Activated naive CD4-positive, alpha-beta T cell treated with anti-CD3 and anti-CD28 coated beads for 36 hours (primary cell): ENCODE measurements at regions not wholly inside any gene's neighbourhood (a gene's known extent, or its start where the extent isn't known, plus 50 kb on each side); places are given as distances from the start of the nearest gene placed in this dataset.
"Not testable (repeated sequence)": the region's sequence is repeated elsewhere in the genome, so short reads cannot be mapped to it uniquely, and the experiment has no call there.

Source experiments
- CTCF ChIA-PET: fragments of 350-600 bp; sonication (Branson Sonifier 250); formaldehyde crosslinking; loops from one replicate; lab custom pipeline; 2021; ENCODE audit warnings: antibody characterized with exemption; lab: Charles Lee
- DNase-seq: peaks from one replicate; pipeline ENCODE4 v3.0.0-alpha.2; 2020
- H3K27ac Mint-ChIP-seq: one replicate; pipeline ENCODE4 v1.8.0; 2021; ENCODE audit warnings: mild to moderate bottlenecking, mixed read lengths
- H3K27me3 Mint-ChIP-seq: one replicate; pipeline ENCODE4 v1.8.0; 2021; ENCODE audit warnings: low read depth, mixed read lengths
- H3K36me3 Mint-ChIP-seq: one replicate; pipeline ENCODE4 v1.8.0; 2021; ENCODE audit warnings: low read depth, mixed read lengths
- H3K4me1 Mint-ChIP-seq: one replicate; pipeline ENCODE4 v1.8.0; 2021; ENCODE audit warnings: low read depth, mixed read lengths
- H3K4me3 Mint-ChIP-seq: one replicate; pipeline ENCODE4 v1.8.0; 2021; ENCODE audit warnings: mild to moderate bottlenecking, moderate library complexity, mixed read lengths
- H3K9me3 Mint-ChIP-seq: one replicate; pipeline ENCODE4 v1.8.0; 2021; ENCODE audit warnings: mixed read lengths
- intact Hi-C: fragments of 100-400 bp; cut with micrococcal nuclease; formaldehyde crosslinking; loops from one replicate; pipeline ENCODE4 v1.15.1; 2023

GRCh38 chr3:194025951-194026350 lies 110.0 kb upstream of the HES1 start:
- H3K4me1 Mint-ChIP-seq: peaks cover 8% of the 10 kb centered on the region
- CTCF ChIA-PET: no interaction called here
- no peak for DNase-seq
- no peaks in the 10 kb centered on the region for H3K36me3 Mint-ChIP-seq
- no peaks in the 10 kb centered on the region for H3K9me3 Mint-ChIP-seq
- H3K27me3 Mint-ChIP-seq: no peaks in the 10 kb centered on the region
- intact Hi-C loops: no loop called here
- no peak overlapping the region for H3K4me3 Mint-ChIP-seq
- no peak overlapping the region for H3K27ac Mint-ChIP-seq

- Mint-ChIP-seq H3K9me3 (no peaks in the 10 kb centered on the region), H3K4me1 (peaks cover 11% of the 10 kb centered on the region), H3K4me3 (no peak overlapping the region), H3K27me3 (peaks cover 1% of the 10 kb centered on the region), H3K27ac (no peak overlapping the region), H3K36me3 (no peaks in the 10 kb centered on the region)
- intact Hi-C loops: no loop called here
- CTCF ChIA-PET: no interaction called here
- DNase-seq: no peak
Measured at GRCh38 chr3:194028434-194029004, 107.4 kb upstream of the HES1 start.

GRCh38 chr3:194029846-194030245 lies 106.1 kb upstream of the HES1 start:
- Mint-ChIP-seq H3K27me3 (peaks cover 1% of the 10 kb centered on the region), H3K4me1 (peaks cover 7% of the 10 kb centered on the region), H3K27ac (no peak overlapping the region), H3K36me3 (no peaks in the 10 kb centered on the region), H3K9me3 (no peaks in the 10 kb centered on the region), H3K4me3 (no peak overlapping the region)
- intact Hi-C loops: no loop called here
- no peak for DNase-seq
- CTCF ChIA-PET: interaction anchor here (0.7 kb wide), 1 partner anchor 41 kb away, joined by 3 read pairs; no protein-coding TSS in a partner anchor

- Mint-ChIP-seq H3K4me3 (no peak overlapping the region), H3K27me3 (peaks cover 1% of the 10 kb centered on the region), H3K4me1 (peaks cover 4% of the 10 kb centered on the region), H3K36me3 (no peaks in the 10 kb centered on the region), H3K27ac (no peak overlapping the region), H3K9me3 (no peaks in the 10 kb centered on the region)
- DNase-seq: no peak
- intact Hi-C loops: no loop called here
- CTCF ChIA-PET: interaction anchor here (0.7 kb wide), 1 partner anchor 41 kb away, joined by 3 read pairs; no protein-coding TSS in a partner anchor
Measured at GRCh38 chr3:194030372-194030771, 105.6 kb upstream of the HES1 start.

- intact Hi-C loops: no loop called here
- no peak for DNase-seq
- peaks cover 1% of the 10 kb centered on the region for H3K27me3 Mint-ChIP-seq
- H3K4me1 Mint-ChIP-seq: peaks cover 4% of the 10 kb centered on the region
- CTCF ChIA-PET: no interaction called here
- H3K27ac Mint-ChIP-seq: no peak overlapping the region
- no peaks in the 10 kb centered on the region for H3K9me3 Mint-ChIP-seq
- no peaks in the 10 kb centered on the region for H3K36me3 Mint-ChIP-seq
- H3K4me3 Mint-ChIP-seq: no peak overlapping the region
Measured at GRCh38 chr3:194031349-194031748, 104.6 kb upstream of the HES1 start.

- CTCF ChIA-PET: no interaction called here
- Mint-ChIP-seq H3K27me3 (peaks cover 1% of the 10 kb centered on the region), H3K27ac (no peak overlapping the region), H3K9me3 (no peaks in the 10 kb centered on the region), H3K4me3 (no peak overlapping the region), H3K36me3 (no peaks in the 10 kb centered on the region), H3K4me1 (peaks cover 4% of the 10 kb centered on the region)
- intact Hi-C loops: no loop called here
- no peak for DNase-seq
Measured at GRCh38 chr3:194031867-194032635, 103.9 kb upstream of the HES1 start.

- DNase-seq: no peak
- peaks cover 1% of the 10 kb centered on the region for H3K27me3 Mint-ChIP-seq
Measured at GRCh38 chr3:194032828-194033435, 103.0 kb upstream of the HES1 start.

GRCh38 chr3:194034346-194035336 lies 101.3 kb upstream of the HES1 start:
- H3K27ac Mint-ChIP-seq: no peak overlapping the region
- H3K4me3 Mint-ChIP-seq: no peak overlapping the region
- no peaks in the 10 kb centered on the region for H3K36me3 Mint-ChIP-seq
- DNase-seq: no peak
- H3K9me3 Mint-ChIP-seq: no peaks in the 10 kb centered on the region
- peaks cover 1% of the 10 kb centered on the region for H3K27me3 Mint-ChIP-seq
- H3K4me1 Mint-ChIP-seq: peaks cover 4% of the 10 kb centered on the region
- intact Hi-C loops: no loop called here
- CTCF ChIA-PET: no interaction called here

More at GRCh38 chr3:194032828-194033435, 103.0 kb upstream of the HES1 start:
- H3K36me3 Mint-ChIP-seq: no peaks in the 10 kb centered on the region
- intact Hi-C loops: no loop called here
- H3K4me1 Mint-ChIP-seq: peaks cover 4% of the 10 kb centered on the region
- H3K27ac Mint-ChIP-seq: no peak overlapping the region
- H3K9me3 Mint-ChIP-seq: no peaks in the 10 kb centered on the region
- H3K4me3 Mint-ChIP-seq: no peak overlapping the region
- CTCF ChIA-PET: no interaction called here

- Mint-ChIP-seq H3K27ac (no peak overlapping the region), H3K36me3 (no peaks in the 10 kb centered on the region), H3K4me1 (peaks cover 4% of the 10 kb centered on the region), H3K9me3 (no peaks in the 10 kb centered on the region), H3K27me3 (peaks cover 1% of the 10 kb centered on the region), H3K4me3 (no peak overlapping the region)
- DNase-seq: no peak
- CTCF ChIA-PET: no interaction called here
- intact Hi-C loops: no loop called here
Measured at GRCh38 chr3:194035406-194036138, 100.4 kb upstream of the HES1 start.

- Mint-ChIP-seq H3K9me3 (no peaks in the 10 kb centered on the region), H3K36me3 (no peaks in the 10 kb centered on the region), H3K4me1 (peaks cover 4% of the 10 kb centered on the region), H3K27me3 (peaks cover 1% of the 10 kb centered on the region), H3K27ac (no peak overlapping the region), H3K4me3 (no peak overlapping the region)
- CTCF ChIA-PET: no interaction called here
- no peak for DNase-seq
- intact Hi-C loops: no loop called here
Measured at GRCh38 chr3:194036842-194037241, 99.1 kb upstream of the HES1 start.

GRCh38 chr3:194038346-194038745 lies 97.6 kb upstream of the HES1 start:
- CTCF ChIA-PET, H3K27me3 Mint-ChIP-seq, H3K4me3 Mint-ChIP-seq, H3K9me3 Mint-ChIP-seq, H3K27ac Mint-ChIP-seq, H3K4me1 Mint-ChIP-seq, DNase-seq, intact Hi-C loops, H3K36me3 Mint-ChIP-seq: not testable (repeated sequence)
